Liver (tissue), 8 donors: ENCODE measurements at regions not wholly inside any gene's neighbourhood (a gene's known extent, or its start where the extent isn't known, plus 50 kb on each side); places are given as distances from the start of the nearest gene placed in this dataset.
A peak's percentile ranks its signal among the peaks of the same experiment; 100 is the strongest.

Experiments used
- DNase-seq: peaks from one replicate; pipeline ENCODE4 v3.0.0-alpha.2; 2017; ENCODE audit warnings: low spot score
- H3K27ac ChIP-seq, 2 donors: one replicate each; pipeline ENCODE4 v1.7.0; 2013; ENCODE audit warnings: inconsistent platforms in 2 of 2, low read length in 2 of 2, control low read depth in 1 of 2, low read depth in 1 of 2, mild to moderate bottlenecking in 1 of 2
- H3K27me3 ChIP-seq, 4 donors: one replicate each; pipeline versions ENCODE4 v1.6.1 to v1.7.0; 2013; ENCODE audit warnings: low read length in 3 of 4, inconsistent platforms in 1 of 4, mild to moderate bottlenecking in 1 of 4, moderate library complexity in 1 of 4; ENCODE audit not compliant: control insufficient read depth in 4 of 4, insufficient read depth in 4 of 4
- H3K36me3 ChIP-seq, 4 donors: one replicate each; pipeline versions ENCODE4 v1.6.1 to v1.7.0; 2013; ENCODE audit warnings: low read length in 3 of 4, mild to moderate bottlenecking in 3 of 4, low read depth in 1 of 4, moderate library complexity in 1 of 4; ENCODE audit not compliant: control insufficient read depth in 4 of 4, insufficient read depth in 3 of 4
- H3K4me1 ChIP-seq, 4 donors: one replicate each; pipeline versions ENCODE4 v1.6.1 to v1.7.0; 2013; ENCODE audit warnings: low read length in 3 of 4, mild to moderate bottlenecking in 3 of 4, moderate library complexity in 1 of 4; ENCODE audit not compliant: control insufficient read depth in 4 of 4, insufficient read depth in 4 of 4
- H3K4me3 ChIP-seq, 3 donors: one replicate each; pipeline versions ENCODE4 v1.6.1 to v1.7.0; 2013; ENCODE audit warnings: low read length in 3 of 3, control low read depth in 1 of 3, low read depth in 1 of 3, mild to moderate bottlenecking in 1 of 3
- H3K9ac ChIP-seq, 2 donors: one replicate each; pipeline ENCODE4 v1.7.0; 2013; ENCODE audit warnings: low read length in 2 of 2, mild to moderate bottlenecking in 2 of 2, moderate library complexity in 2 of 2, control low read depth in 1 of 2, low read depth in 1 of 2
- H3K9me3 ChIP-seq, 4 donors: one replicate each; pipeline versions ENCODE4 v1.6.1 to v1.7.0; 2013; ENCODE audit warnings: low read length in 3 of 4; ENCODE audit not compliant: control insufficient read depth in 4 of 4
- EGR1 ChIP-seq, 2 donors: IDR thresholded peaks; 2 replicates each; pipeline ENCODE4 v1.6.1; 2016 to 2018; ENCODE audit warnings: antibody characterized with exemption in 2 of 2, low read depth in 2 of 2
- FOXA1 ChIP-seq: IDR thresholded peaks from 2 replicates; pipeline ENCODE4 v1.6.1; 2016; ENCODE audit warnings: antibody characterized with exemption
- FOXA2 ChIP-seq: IDR thresholded peaks from 2 replicates; pipeline ENCODE4 v1.6.1; 2016; ENCODE audit warnings: antibody characterized with exemption
- GABPA ChIP-seq, 2 donors: IDR thresholded peaks in 1 of 2; conservative IDR thresholded peaks in 1 of 2; 2 replicates each; pipeline ENCODE4 v1.6.1; 2016; ENCODE audit warnings: antibody characterized with exemption in 2 of 2, mild to moderate bottlenecking in 1 of 2, moderate library complexity in 1 of 2
- HNF4A ChIP-seq, 2 donors: conservative IDR thresholded peaks; 2 replicates each; pipeline ENCODE4 v1.6.1; 2016; ENCODE audit warnings: antibody characterized with exemption in 2 of 2, mild to moderate bottlenecking in 2 of 2
- HNF4G ChIP-seq: IDR thresholded peaks from 2 replicates; pipeline ENCODE4 v1.6.1; 2016; ENCODE audit warnings: antibody characterized with exemption
- JUND ChIP-seq, 2 donors: IDR thresholded peaks; 2 replicates each; pipeline ENCODE4 v1.6.1; 2016; ENCODE audit warnings: antibody characterized with exemption in 2 of 2
- NR2F2 ChIP-seq: IDR thresholded peaks from 2 replicates; pipeline ENCODE4 v1.6.1; 2016; ENCODE audit warnings: antibody characterized with exemption
- RAD21 ChIP-seq, 2 donors: IDR thresholded peaks; 2 replicates each; pipeline ENCODE4 v1.6.1; 2016; ENCODE audit warnings: antibody characterized with exemption in 2 of 2, mild to moderate bottlenecking in 2 of 2
- RXRA ChIP-seq, 2 donors: IDR thresholded peaks; 2 replicates each; pipeline ENCODE4 v1.6.1; 2017 to 2018; ENCODE audit warnings: antibody characterized with exemption in 2 of 2, mild to moderate bottlenecking in 1 of 2
- SP1 ChIP-seq: IDR thresholded peaks from 2 replicates; pipeline ENCODE4 v1.6.1; 2018; ENCODE audit warnings: antibody characterized with exemption, mild to moderate bottlenecking
- TAF1 ChIP-seq: conservative IDR thresholded peaks from 2 replicates; pipeline ENCODE4 v1.6.1; 2016; ENCODE audit warnings: antibody characterized with exemption, mild to moderate bottlenecking
- YY1 ChIP-seq: IDR thresholded peaks from 2 replicates; pipeline ENCODE4 v1.6.1; 2016; ENCODE audit warnings: antibody characterized with exemption, mild to moderate bottlenecking
- WGBS: extraction: QIAGEN DNeasy Blood & Tissue Kit; methylation state at CpG from one replicate; pipeline ENCODE4 v1.1.7; 2013; 5-methylcytosine and 5-hydroxymethylcytosine counted together
- TF ChIP-seq, protein P1 (sequence below): IDR thresholded peaks from 2 replicates; pipeline ENCODE4 v1.6.1; 2016; ENCODE audit warnings: antibody characterized with exemption, mild to moderate bottlenecking
- TF ChIP-seq, protein P2 (sequence below): IDR thresholded peaks from 2 replicates; pipeline ENCODE4 v1.6.1; 2016; ENCODE audit warnings: antibody characterized with exemption
- TF ChIP-seq, protein P3 (sequence below): IDR thresholded peaks from 2 replicates; pipeline ENCODE4 v1.6.1; 2016; ENCODE audit warnings: antibody characterized with exemption
- TF ChIP-seq, protein P4 (sequence below): IDR thresholded peaks from 2 replicates; pipeline ENCODE4 v1.6.1; 2016; ENCODE audit warnings: antibody characterized with exemption
- TF ChIP-seq, protein P5 (sequence below): fragments of 150-350 bp; IDR thresholded peaks from 2 replicates; pipeline ENCODE4 v1.5.1; 2017; ENCODE audit warnings: improper control_type of control experiment, low read depth, low read length; ENCODE audit not compliant: missing input control
- donor health status: healthy.
- donor health status: healthy.
- donor health status: healthy.
- donor health status: healthy.
- donor health status: healthy.

DNA sequence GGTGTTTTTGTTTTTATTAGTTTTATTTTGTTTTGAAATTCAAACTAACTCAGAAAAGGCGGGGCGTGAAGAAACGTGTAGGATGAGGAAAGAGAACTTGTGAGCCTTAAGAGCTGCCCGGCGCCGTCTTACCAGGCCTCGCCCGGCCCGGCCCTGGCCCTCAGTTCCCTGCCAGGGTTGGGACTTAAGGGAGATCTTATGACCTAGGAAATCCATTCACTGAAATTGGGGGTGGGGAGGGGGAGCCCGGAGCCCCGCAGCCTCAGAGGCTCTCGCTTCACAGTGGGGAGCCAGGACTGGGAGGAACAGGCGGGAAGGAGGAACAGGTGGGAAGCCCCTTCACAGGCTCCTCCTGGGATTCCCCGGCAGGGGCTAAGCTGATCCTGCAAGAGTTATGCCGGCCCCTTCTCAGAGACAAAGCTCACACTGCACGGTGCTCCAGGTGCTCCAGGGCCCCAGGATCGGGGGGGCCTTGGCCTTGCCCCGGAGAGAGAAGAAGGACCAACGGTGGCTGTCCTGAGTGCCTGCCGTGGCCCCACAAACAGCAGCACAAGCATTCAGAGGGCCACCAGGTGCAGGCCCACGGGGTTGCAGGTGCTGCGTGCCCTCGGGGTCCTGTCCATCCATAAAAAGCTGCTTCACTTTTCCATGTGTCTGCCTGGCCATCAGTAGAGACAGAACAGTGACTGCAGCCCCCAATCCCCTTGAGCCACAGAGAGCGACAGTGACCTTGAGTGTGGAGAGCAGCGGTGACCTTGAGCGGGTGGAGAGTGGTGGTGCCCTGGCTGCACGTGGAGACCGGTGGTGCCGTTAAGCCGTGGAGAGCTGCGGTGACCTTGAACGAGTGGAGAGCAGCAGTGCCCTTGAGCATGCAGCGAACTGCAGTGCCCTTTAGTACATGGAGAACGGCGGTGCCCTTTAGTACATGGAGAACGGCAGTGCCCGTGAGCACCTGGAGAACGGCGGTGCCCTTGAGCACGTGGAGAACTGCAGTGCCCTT is 152.7 kb downstream of the DLL1 start:
- Histone ChIP-seq H3K36me3 (no peaks in the 10 kb centered on the region), H3K4me1 (peaks cover 0 to 7% (median 0%) of the 10 kb centered on the region in 4 donors), H3K27me3 (no peaks in the 10 kb centered on the region), H3K27ac (peak overlapping the region; percentile 52 to 59), H3K9me3 (no peaks in the 10 kb centered on the region), H3K4me3 (no peak overlapping the region), H3K9ac (no peak overlapping the region)
- no peak for TF ChIP-seq JUND (IDR thresholded peaks at IDR 0.05)
- no peak for TF ChIP-seq YY1
- no peak for TF ChIP-seq HNF4G
- TF ChIP-seq, protein P1, sequence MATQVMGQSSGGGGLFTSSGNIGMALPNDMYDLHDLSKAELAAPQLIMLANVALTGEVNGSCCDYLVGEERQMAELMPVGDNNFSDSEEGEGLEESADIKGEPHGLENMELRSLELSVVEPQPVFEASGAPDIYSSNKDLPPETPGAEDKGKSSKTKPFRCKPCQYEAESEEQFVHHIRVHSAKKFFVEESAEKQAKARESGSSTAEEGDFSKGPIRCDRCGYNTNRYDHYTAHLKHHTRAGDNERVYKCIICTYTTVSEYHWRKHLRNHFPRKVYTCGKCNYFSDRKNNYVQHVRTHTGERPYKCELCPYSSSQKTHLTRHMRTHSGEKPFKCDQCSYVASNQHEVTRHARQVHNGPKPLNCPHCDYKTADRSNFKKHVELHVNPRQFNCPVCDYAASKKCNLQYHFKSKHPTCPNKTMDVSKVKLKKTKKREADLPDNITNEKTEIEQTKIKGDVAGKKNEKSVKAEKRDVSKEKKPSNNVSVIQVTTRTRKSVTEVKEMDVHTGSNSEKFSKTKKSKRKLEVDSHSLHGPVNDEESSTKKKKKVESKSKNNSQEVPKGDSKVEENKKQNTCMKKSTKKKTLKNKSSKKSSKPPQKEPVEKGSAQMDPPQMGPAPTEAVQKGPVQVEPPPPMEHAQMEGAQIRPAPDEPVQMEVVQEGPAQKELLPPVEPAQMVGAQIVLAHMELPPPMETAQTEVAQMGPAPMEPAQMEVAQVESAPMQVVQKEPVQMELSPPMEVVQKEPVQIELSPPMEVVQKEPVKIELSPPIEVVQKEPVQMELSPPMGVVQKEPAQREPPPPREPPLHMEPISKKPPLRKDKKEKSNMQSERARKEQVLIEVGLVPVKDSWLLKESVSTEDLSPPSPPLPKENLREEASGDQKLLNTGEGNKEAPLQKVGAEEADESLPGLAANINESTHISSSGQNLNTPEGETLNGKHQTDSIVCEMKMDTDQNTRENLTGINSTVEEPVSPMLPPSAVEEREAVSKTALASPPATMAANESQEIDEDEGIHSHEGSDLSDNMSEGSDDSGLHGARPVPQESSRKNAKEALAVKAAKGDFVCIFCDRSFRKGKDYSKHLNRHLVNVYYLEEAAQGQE, result no peak
- TF ChIP-seq, protein P2, sequence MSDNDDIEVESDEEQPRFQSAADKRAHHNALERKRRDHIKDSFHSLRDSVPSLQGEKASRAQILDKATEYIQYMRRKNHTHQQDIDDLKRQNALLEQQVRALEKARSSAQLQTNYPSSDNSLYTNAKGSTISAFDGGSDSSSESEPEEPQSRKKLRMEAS, result no peak
- no peak for TF ChIP-seq NR2F2
- TF ChIP-seq, protein P3, sequence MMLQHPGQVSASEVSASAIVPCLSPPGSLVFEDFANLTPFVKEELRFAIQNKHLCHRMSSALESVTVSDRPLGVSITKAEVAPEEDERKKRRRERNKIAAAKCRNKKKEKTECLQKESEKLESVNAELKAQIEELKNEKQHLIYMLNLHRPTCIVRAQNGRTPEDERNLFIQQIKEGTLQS, result no peak
- TF ChIP-seq RXRA (IDR thresholded peaks at IDR 0.05), result no peak
- TF ChIP-seq, protein P4, sequence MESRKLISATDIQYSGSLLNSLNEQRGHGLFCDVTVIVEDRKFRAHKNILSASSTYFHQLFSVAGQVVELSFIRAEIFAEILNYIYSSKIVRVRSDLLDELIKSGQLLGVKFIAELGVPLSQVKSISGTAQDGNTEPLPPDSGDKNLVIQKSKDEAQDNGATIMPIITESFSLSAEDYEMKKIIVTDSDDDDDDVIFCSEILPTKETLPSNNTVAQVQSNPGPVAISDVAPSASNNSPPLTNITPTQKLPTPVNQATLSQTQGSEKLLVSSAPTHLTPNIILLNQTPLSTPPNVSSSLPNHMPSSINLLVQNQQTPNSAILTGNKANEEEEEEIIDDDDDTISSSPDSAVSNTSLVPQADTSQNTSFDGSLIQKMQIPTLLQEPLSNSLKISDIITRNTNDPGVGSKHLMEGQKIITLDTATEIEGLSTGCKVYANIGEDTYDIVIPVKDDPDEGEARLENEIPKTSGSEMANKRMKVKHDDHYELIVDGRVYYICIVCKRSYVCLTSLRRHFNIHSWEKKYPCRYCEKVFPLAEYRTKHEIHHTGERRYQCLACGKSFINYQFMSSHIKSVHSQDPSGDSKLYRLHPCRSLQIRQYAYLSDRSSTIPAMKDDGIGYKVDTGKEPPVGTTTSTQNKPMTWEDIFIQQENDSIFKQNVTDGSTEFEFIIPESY, result no peak
- no peak for TF ChIP-seq GABPA (IDR thresholded peaks at IDR 0.05 in 1 of 2, conservative IDR thresholded peaks at IDR 0.05 in 1 of 2)
- no peak for TF ChIP-seq SP1
- TF ChIP-seq, protein P5, sequence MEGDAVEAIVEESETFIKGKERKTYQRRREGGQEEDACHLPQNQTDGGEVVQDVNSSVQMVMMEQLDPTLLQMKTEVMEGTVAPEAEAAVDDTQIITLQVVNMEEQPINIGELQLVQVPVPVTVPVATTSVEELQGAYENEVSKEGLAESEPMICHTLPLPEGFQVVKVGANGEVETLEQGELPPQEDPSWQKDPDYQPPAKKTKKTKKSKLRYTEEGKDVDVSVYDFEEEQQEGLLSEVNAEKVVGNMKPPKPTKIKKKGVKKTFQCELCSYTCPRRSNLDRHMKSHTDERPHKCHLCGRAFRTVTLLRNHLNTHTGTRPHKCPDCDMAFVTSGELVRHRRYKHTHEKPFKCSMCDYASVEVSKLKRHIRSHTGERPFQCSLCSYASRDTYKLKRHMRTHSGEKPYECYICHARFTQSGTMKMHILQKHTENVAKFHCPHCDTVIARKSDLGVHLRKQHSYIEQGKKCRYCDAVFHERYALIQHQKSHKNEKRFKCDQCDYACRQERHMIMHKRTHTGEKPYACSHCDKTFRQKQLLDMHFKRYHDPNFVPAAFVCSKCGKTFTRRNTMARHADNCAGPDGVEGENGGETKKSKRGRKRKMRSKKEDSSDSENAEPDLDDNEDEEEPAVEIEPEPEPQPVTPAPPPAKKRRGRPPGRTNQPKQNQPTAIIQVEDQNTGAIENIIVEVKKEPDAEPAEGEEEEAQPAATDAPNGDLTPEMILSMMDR, result no peak
- TF ChIP-seq RAD21 (IDR thresholded peaks at IDR 0.05), result no peak
- TF ChIP-seq FOXA1, result no peak
- no peak for TF ChIP-seq HNF4A (conservative IDR thresholded peaks at IDR 0.05)
- TF ChIP-seq EGR1 (IDR thresholded peaks at IDR 0.05; ENCODE audit: low read depth in 2 of 2), result no peak
- TF ChIP-seq FOXA2, result no peak
- no peak for TF ChIP-seq TAF1
- 83% methylated on average over 40 of the region's 40 CpGs for WGBS
- no peak for DNase-seq
